ENCODE measurements at regions not wholly inside any gene's neighbourhood (a gene's known extent, or its start where the extent isn't known, plus 50 kb on each side); places are given as distances from the start of the nearest gene placed in this dataset.
"Not testable (repeated sequence)": the region's sequence is repeated elsewhere in the genome, so short reads cannot be mapped to it uniquely, and the experiment has no call there.

DNA sequence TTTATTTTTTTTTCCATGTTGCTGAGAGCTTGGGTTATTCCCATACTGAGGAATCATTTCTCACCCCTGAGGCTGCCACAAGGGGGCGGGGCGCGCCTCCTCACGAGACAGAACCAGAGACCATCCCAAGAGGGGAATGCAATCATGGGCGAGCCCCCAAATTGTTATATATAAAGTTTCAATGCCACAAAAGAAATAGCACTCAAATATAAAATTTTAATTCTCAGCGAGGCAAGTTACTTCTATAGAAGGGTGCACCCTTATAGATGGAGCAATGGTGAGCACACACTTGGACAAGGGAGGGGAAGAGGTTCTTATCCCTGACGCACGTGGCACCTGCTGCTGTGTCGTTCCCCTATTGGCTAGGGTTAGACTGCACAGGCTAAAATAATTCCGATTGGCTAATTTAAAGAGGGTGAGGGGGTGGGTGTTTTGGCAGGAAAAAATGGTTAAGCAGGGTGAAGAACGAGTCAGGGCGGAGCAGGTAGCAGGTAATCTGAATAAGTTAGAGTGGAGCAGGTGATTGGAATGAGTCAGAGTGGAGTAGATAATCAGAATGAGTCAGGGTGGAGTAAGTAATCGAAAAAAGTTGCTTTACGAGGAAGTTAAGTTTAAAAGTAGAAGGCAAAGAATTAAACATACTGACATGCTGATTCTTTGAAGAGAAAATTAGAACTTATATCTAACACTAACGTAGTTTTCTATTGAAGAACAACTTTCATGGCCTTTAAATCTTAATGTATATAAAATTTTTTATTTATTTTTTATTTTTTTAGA is 177.5 kb downstream of the MTCL1 start:
- no peak for DNase-seq (ENCODE audit: low read depth)

DNA sequence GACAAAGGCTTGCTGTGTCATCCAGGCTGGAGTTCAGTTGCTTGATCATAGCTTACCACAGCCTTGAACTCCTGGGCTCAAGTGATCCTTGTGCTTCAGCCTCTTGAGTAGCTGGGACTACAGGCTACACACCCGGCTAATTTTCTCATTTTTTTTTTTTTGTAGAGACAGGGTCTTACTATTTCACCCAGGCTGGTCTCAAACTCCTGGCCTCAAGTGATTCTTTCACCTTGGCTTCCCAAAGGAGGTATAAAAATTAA is 178.0 kb downstream of the MTCL1 start:
- no peak for DNase-seq (ENCODE audit: low read depth)

DNA sequence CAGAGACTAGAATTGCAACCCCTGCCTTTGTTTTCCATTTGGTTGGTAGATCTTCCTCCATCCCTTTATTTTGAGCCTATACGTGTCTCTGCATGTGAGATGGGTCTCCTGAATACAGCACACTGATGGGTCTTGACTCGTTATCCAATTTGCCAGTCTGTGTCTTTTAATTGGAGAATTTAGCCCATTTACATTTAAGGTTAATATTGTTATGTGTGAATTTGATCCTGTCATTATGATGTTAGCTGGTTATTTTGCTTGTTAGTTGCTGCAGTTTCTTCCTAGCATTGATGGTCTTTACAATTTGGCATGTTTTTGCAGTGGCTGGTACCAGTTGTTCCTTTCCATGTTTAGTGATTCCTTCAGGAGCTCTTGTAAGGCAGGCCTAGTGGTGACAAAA is 182.5 kb downstream of the MTCL1 start:
- not testable (repeated sequence) for DNase-seq (ENCODE audit: low read depth)

DNA sequence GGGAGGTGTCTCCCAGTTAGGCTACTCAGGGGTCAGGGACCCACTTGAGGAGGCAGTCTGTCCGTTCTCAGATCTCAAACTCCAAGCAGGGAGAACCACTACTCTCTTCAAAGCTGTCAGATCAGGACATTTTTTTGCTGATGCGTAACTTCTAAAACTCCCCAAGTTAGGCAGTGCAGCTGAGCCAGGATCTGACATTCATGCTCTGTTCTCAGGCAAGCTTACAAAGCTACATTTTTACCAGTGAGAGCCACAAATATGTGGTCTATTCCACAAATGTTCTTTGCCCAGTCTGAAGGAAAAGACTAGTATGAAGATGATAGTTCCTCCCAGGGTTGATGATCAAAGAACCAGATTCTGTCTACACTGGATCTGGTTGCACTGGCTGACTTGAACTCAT is 184.1 kb downstream of the MTCL1 start:
- peak; percentile 21 for DNase-seq (ENCODE audit: low read depth)

DNA sequence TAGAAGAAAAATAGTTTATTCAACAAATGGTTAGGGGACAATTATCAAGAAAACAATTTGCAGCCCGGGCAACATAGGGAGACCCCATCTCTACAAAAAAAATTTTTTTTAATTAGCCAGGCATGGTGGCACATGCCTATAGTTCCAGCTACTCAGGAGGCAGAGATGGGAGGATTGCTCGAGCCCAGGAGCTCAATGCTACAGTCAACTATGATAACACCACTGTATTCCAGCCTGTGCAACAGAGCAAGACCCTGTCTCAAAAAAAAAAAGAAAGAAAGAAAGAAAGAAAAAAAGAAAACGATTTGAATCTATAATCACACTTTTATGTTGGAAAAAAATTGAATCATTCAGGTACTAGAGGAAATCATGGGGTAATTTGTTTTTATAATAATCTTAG is 185.1 kb downstream of the MTCL1 start:
- not testable (repeated sequence) for DNase-seq (ENCODE audit: low read depth)

DNA sequence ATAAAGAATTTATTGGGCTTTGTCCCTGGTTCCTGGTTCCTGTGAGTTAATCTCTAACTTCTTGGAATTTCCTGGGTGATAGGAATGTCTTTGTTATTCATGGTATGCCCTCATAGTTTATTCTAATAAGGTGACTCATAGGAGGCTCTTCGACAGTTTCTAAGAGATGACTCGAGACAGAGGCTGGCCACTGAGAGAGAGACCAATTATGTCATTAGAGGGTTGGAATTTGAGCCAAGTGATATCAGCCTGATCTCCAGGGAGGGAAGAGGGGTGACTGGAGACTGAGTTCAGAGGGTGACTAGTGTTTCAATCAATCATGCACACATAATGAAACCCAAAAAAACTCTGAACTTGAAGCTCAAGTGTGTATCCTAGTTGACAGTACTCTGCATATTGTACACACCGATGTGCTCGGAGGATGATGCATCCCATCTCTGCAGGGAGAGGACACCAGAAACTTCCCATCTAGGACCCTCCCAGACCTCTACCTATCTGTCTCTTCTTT is 185.7 kb downstream of the MTCL1 start:
- DNase-seq (ENCODE audit: low read depth): peak; percentile 69

DNA sequence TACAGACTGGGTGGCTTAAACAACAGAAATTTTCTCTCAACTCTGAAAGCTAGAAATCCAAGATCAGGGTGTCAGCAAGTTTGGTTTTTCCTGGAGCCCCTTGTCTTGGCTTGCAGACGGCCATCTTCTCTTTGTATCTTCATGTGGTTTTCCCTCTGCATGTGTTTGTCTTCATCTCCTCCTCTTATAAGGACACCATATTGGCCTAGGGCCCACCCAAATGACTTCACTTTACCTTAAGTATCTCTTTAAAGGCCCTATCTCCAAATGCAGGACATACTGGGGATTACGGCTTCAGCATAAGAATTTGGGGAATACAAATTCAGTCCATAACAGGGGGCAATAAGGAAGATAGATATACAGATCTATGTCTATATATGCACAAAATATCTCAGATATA is 187.9 kb downstream of the MTCL1 start:
- no peak for DNase-seq (ENCODE audit: low read depth)

DNA sequence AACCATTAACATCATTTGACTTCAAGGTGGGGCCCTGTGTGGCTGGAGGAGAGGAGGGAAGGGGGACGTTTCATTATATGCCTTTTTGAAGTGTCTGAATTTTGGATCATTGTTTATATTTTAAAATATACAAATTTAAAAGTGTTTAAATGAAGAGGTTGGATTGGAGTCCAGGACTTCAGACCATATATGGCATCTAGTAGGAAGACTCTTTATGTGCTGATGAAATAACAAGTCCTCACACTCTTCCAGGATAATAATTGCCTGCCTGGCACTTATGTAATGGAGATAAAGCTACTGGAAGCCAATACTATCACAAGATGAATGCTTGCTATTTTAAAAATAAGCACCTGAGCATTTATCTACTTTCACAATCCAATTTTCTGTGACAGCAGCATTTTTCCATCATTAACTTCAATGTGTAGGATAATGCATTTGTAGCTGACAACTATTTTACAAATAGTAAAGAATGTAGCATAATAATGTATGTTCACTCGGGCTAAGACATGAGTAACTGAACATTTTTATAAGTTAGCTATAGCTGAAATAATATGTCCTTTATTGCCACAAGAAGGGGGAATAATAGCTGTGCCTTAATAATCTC is 188.4 kb downstream of the MTCL1 start:
- no peak for DNase-seq (ENCODE audit: low read depth)

DNA sequence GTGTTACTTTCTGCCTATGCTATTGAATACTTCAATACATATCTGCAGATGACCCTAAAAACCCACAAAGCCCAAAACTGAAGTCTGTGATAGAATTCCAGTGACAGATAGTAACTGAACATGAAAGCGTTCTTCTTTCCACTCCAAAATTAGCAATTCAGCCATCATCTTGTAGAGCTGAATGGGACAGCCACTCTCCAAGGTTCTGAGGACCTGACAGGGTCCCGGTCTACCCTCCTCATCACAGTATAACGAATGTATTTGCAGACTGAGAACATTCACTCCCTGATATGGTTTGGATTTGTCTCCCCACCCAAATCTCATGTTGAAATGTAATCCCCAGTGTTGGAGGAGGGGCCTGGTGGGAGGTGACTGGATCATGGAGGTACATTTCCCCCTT is 189.5 kb downstream of the MTCL1 start:
- DNase-seq (ENCODE audit: low read depth): no peak

DNA sequence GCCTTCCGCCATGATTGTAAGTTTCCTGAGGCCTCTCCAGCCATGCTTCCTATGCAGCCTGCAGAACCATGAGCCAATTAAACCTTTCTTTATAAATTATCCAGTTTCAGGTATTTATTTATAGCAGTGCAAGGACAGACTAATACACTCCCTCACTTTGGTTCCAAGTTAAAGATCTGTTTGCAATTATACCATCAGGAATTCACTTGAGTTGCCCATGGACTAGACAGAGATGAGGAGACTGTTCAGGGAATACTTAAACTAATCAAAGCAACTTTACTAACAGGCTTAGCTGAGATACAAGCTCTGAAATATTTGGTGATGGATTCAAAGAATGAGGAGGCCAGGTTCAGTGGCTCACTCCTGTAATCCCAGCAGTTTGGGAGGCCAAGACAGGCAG is 190.0 kb downstream of the MTCL1 start:
- DNase-seq (ENCODE audit: low read depth): peak; percentile 21

DNA sequence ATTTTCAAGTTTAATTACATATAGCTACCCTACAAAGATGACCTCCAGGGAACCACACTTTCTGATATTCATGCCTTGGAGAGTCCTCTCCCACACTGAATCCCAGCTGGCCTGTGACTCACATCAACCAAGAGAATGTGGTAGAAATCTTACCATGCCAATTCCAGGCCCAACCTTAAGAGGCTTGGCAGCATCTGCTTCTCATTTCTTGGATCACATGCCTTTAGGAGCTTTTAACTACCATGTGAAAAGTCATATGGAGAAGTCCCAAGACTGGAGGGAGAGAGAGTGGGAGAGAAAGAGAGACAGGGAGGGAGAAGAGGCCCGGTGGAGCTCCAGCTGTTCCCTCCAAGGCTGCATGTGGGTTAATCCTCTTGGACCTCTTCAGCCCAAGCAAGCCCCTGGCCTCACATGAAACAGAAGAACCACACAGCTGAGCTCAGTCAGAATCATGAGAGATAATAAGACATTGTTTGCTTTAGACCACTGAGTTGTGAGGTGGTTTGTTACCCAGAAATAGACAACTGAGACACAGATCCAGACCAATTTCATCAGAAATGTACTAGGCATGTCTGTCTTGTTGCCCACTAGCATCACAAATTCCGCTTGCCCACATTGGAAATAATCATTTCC is 190.7 kb downstream of the MTCL1 start:
- peak; percentile 92 for DNase-seq (ENCODE audit: low read depth)

DNA sequence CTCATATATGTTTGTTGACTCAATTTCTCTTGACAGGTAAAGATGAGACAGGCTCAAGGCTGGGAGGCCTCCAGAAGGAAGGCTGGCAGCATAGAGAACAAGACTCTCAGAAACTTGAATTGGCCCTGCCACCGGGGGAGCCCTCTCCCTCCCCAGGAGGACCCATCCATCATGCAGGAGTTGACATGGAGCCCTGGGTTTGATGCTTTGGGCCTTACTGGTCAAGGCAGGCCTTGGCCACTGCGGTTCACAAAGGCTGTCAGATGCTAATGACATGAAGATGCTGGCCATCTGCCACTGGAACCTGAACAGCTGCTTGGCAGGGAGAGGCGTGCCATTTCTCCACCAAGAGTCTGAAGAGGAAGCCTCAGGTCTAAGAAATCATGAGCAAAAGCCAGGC is 193.6 kb downstream of the MTCL1 start:
- no peak for DNase-seq (ENCODE audit: low read depth)

DNA sequence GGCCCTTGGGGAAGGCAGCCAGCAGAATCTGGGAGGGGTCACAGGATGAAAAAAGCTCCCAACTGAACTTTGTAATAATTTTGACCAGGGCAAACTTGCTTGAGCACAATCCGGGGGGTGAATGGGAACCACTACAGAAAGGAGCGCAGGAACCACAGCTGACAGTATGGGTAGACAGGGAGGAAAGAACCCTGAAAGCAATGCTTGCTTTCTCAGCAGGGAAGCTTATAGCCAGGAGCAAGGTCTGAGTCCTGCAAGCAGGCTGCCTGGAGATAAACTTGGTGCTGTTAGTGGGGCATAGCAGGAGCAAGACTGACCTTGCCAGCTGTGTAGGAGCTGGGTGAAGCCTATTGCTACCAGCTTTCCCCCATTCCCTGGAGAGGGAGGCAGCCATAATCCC is 195.2 kb downstream of the MTCL1 start:
- no peak for DNase-seq (ENCODE audit: low read depth)

DNA sequence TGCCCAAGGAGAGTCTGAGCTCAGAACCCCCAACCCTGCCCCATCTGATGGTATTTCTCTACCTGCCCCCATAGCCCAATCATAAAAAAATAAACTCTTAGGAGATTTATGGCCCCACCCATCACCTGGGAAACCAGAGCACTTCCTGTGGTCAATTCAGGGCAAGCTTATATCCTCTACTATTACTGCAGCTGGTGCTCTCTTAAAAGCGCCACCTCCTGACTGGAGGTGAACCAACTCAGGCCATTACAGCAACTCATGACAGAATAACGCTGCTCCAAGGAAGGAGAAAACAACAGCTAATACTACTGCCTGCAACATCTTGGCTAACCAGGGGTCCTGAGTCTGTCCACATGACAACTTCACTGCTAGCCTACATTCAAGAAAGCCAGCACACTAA is 195.7 kb downstream of the MTCL1 start:
- DNase-seq (ENCODE audit: low read depth): no peak

DNA sequence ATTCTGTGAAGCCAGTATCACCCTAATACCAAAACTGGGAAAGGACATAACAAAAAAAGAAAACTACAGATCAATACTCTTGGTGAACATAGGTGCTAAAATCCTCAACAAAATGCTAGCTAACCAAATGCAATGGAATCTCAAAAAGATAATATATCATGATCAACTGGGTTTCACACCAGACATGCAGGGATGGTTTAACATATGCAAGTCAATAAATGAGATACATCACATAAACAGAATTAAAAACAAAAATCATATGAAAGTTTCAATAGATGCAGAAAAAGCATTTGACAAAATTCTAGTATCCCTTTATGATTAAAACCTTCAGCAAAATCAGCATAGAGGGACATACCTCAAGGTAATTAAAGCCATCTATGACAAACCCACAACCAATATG is 198.2 kb upstream of the NDUFV2 start:
- no peak for DNase-seq (ENCODE audit: low read depth)

DNA sequence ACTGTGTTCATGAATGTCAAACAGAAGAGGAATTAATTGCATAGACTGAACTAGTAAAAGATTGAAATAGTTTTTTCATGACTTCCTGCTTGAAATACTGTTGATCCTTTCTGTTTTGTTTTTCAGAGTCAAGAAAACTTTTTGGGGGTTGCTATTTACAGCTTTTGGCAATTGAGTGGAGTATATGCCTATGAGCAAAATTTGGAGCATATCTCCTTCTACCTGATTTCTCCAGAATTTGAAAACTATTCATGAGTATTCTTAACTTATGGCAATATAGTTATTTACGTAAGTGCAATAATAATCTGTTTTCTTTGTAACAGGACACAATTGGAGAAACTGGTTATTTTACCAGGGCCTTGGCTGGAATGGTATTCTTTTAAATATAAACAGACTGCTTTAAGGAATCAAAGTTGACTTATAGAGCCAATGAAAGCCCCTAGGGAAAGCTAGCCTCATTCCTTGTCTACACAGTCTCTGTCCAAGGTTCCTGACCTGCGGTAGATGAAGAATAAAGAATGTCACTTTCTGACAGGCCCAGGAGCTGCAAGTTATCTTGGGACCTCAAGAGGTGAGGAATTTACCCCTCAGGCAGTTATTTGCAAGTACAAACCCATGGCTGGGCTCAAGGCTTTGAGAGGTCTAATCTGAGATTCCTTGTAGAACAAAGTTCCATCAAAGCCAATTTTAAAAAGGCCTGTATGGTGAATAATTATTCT is 193.5 kb upstream of the NDUFV2 start:
- no peak for DNase-seq (ENCODE audit: low read depth)

DNA sequence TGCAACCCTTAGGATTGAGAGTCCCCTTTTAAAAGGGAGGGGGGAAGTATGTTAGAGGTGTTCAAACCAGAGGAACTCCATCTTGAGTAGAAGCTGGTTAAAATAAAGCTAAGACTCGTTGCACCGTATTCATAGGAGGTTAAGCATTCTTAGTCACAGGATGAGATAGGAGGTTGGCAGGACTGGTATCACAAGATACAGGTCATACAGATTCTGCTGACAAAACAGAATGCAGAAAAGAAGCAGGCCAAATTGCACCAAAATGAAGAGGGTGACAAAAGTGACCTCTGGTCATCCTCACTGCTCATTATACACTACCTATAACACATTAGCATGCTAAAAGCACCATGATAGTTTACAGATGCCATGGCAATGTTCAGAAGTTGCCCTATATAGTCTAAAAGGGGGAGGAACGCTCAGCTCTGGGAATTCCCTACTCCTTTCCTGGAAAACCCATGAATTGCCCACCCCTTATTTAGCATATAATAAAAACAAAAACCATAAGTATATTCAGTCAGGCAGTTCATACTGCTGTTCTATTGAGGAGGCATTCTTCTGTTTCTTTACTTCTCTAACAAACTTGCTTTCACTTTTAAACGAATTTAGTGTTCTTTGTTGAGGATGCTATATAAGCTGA is 192.2 kb upstream of the NDUFV2 start:
- no peak for DNase-seq (ENCODE audit: low read depth)

DNA sequence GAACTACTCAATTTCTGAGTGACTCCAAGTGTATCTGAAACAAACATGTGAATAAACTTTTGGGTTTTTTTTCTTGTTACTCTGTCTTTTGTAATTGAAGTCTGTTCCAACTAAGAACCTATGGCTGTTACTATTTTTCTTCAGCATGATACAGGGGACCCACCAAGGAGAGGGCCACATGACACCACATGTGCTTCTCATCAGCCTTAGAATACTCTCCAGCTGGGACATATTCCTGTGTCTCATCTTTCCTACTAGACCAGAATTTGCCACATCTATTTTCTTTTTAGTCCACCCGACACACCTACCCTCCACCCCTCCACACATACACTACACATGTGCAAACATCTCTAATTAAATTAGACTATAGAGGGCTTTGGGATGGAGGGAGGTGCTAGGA is 191.7 kb upstream of the NDUFV2 start:
- DNase-seq (ENCODE audit: low read depth): peak; percentile 17

DNA sequence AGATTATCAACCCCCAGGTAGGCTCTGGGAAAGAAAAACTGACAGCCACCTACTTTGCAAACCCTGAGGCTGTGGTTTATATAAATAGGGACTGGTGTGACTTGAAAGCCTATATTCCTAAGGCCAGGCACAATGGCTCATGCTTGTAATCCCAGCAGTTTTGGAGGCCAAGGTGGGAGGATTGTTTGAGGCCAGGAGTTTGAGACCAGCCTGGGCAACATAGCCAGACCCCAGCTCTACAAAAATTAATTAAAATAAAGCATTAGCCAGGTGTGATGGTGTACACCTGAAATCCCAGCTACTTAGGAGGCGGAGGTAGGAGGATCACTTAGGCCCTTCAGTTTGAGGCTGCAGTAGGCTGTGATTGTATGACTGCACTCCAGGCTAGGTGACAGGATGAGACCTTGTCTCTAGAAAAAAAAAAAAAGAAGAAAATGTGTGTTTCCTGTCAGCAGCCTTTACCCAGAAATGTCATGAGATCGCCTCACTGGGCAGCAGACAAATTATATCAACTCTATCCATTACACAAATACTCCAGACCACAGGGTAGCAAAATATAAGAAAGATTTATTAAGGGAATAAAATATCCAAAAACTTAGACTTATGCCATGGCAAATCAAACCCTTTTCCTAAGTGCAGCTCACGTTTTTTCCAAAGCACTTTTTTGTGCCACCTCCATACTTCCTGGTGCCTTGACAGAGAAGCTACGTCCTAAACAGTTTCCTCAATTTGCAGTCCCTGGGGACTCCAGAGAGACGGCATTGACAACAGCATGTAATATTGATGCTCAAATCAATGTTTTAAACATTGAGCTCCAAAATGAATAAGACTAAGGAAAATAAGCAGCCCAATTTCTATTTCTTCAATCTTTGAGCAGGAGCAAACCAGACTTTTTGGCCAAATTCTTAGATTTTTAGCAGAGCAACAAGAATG is 190.8 kb upstream of the NDUFV2 start:
- DNase-seq (ENCODE audit: low read depth): no peak

DNA sequence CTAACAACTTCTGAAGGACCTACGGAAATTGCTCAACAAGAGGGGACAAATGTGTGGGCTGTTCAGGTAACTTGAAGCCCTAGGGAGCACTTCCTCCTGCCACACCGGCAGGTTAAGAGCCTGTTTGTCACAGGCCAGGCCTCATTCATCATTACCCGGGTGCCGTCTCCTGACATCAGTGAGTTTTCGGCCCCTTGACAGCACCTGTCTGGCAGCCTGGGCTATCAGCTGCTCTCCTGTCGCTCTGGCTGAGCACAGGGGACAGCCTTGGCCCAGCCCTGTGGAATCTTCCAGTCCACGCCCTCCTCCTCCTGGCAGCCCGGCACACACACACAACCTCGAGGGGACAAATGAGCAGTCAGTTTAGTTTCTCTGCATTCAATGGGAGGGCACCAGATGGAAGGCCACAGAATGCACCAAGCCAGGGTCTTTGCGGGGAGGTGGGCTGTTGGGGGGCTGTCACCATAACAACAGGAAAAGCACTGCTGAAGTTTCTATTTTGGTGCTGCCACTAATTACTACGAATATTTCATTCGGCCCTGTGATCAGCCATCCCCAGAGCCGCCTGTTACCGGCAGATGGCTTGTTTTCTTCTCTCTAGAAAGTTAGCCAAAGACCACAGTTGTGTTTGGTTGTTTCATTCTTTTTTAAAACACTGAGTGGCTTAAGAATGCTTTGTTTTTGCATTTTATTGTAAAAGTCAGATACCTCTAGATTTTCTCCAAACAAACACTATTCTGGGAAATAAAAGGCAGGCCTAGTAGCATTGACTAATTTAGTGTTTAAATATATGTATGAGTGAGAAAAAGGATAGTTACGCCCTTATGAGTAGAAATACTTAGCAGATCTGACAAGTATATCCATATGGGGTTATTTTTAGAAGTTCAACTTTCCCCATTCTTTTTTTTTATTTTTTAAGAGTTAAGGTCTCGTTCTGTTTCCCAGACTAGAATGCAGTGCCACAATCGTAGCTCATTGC is 189.9 kb upstream of the NDUFV2 start:
- no peak for DNase-seq (ENCODE audit: low read depth)

All from fibroblast of gingiva (primary cell).